ENCODE measurements at regions not wholly inside any gene's neighbourhood (a gene's known extent, or its start where the extent isn't known, plus 50 kb on each side); places are given as distances from the start of the nearest gene placed in this dataset.
"Not testable (repeated sequence)": the region's sequence is repeated elsewhere in the genome, so short reads cannot be mapped to it uniquely, and the experiment has no call there.

GRCh38 chr10:125236091-125236490, 75.7 kb upstream of the CTBP2 start:
- TF ChIP-seq CTCF (optimal IDR thresholded peaks at IDR 0.05 in 1 of 3, IDR thresholded peaks at IDR 0.05 in 1 of 3, conservative IDR thresholded peaks at IDR 0.05 in 1 of 3; ENCODE audit: extremely low read depth in 1 of 3, insufficient read depth in 2 of 3, low read length in 3 of 3) (no peak), EZH2 (IDR thresholded peaks at IDR 0.05; ENCODE audit: low read length) (no peak)
- no peak overlapping the region for H3K27ac ChIP-seq (ENCODE audit: control insufficient read depth, insufficient read depth, low read length)
- H3K4me1 ChIP-seq (ENCODE audit: control insufficient read depth, extremely low read depth, insufficient read depth, low read length), result peaks cover 32% of the 10 kb centered on the region
- no peak overlapping the region for H3K4me3 ChIP-seq (ENCODE audit: control insufficient read depth in 2 of 3, extremely low read depth in 1 of 3, insufficient read depth in 2 of 3, low read depth in 1 of 3, low read length in 3 of 3)
- dilution Hi-C loops (cut with MboI; ENCODE audit: extremely low pct_ligation_motif_present, low sequenced_read_pairs), result no loop called here
- no peaks in the 10 kb centered on the region for H4K20me1 ChIP-seq (ENCODE audit: control insufficient read depth, extremely low read depth, insufficient read depth, low read length)
- H3K27me3 ChIP-seq (ENCODE audit: control insufficient read depth, extremely low read depth, insufficient read depth, low read length), result no peaks in the 10 kb centered on the region
- no peak overlapping the region for H3K4me2 ChIP-seq (ENCODE audit: control insufficient read depth, extremely low read depth, insufficient read depth, low read depth, low read length)
- FAIRE-seq (no peak), DNase-seq (ENCODE audit: low read depth, low spot score) (no peak)
- H2AFZ ChIP-seq (ENCODE audit: control insufficient read depth, low read length), result no peak overlapping the region
- H3K79me2 ChIP-seq (ENCODE audit: control insufficient read depth, insufficient read depth, low read length), result no peaks in the 10 kb centered on the region
- H3K36me3 ChIP-seq (ENCODE audit: control insufficient read depth in 2 of 2, extremely low read depth in 1 of 2, insufficient read depth in 2 of 2, low read length in 2 of 2), result no peaks in the 10 kb centered on the region
- H3K9ac ChIP-seq (ENCODE audit: control insufficient read depth, extremely low read depth, insufficient read depth, low read length), result no peak overlapping the region
- H3K9me1 ChIP-seq (ENCODE audit: control insufficient read depth, extremely low read depth, insufficient read depth, low read length), result no peaks in the 10 kb centered on the region
- peaks cover 4% of the 10 kb centered on the region for H3K9me3 ChIP-seq (ENCODE audit: control insufficient read depth, low read depth, low read length)

- FAIRE-seq (peak; percentile 86), DNase-seq (ENCODE audit: low read depth, low spot score) (no peak)
- Histone ChIP-seq H3K4me2 (ENCODE audit: control insufficient read depth, extremely low read depth, insufficient read depth, low read depth, low read length) (no peak overlapping the region), H2AFZ (ENCODE audit: control insufficient read depth, low read length) (no peak overlapping the region), H3K9me1 (ENCODE audit: control insufficient read depth, extremely low read depth, insufficient read depth, low read length) (no peaks in the 10 kb centered on the region), H4K20me1 (ENCODE audit: control insufficient read depth, extremely low read depth, insufficient read depth, low read length) (no peaks in the 10 kb centered on the region), H3K27ac (ENCODE audit: control insufficient read depth, insufficient read depth, low read length) (no peak overlapping the region), H3K9ac (ENCODE audit: control insufficient read depth, extremely low read depth, insufficient read depth, low read length) (no peak overlapping the region), H3K9me3 (ENCODE audit: control insufficient read depth, low read depth, low read length) (peaks cover 4% of the 10 kb centered on the region), H3K4me1 (ENCODE audit: control insufficient read depth, extremely low read depth, insufficient read depth, low read length) (peaks cover 35% of the 10 kb centered on the region), H3K79me2 (ENCODE audit: control insufficient read depth, insufficient read depth, low read length) (no peaks in the 10 kb centered on the region), H3K36me3 (ENCODE audit: control insufficient read depth in 2 of 2, extremely low read depth in 1 of 2, insufficient read depth in 2 of 2, low read length in 2 of 2) (no peaks in the 10 kb centered on the region), H3K4me3 (ENCODE audit: control insufficient read depth in 2 of 3, extremely low read depth in 1 of 3, insufficient read depth in 2 of 3, low read depth in 1 of 3, low read length in 3 of 3) (no peak overlapping the region), H3K27me3 (ENCODE audit: control insufficient read depth, extremely low read depth, insufficient read depth, low read length) (no peaks in the 10 kb centered on the region)
- dilution Hi-C loops (cut with MboI; ENCODE audit: extremely low pct_ligation_motif_present, low sequenced_read_pairs), result no loop called here
- no peak for TF ChIP-seq CTCF (optimal IDR thresholded peaks at IDR 0.05 in 1 of 3, IDR thresholded peaks at IDR 0.05 in 1 of 3, conservative IDR thresholded peaks at IDR 0.05 in 1 of 3; ENCODE audit: extremely low read depth in 1 of 3, insufficient read depth in 2 of 3, low read length in 3 of 3)
- TF ChIP-seq EZH2 (IDR thresholded peaks at IDR 0.05; ENCODE audit: low read length), result no peak
Observed at GRCh38 chr10:125235093-125236069, 75.0 kb upstream of the CTBP2 start.

- H3K4me3 ChIP-seq (ENCODE audit: control insufficient read depth in 2 of 3, extremely low read depth in 1 of 3, insufficient read depth in 2 of 3, low read depth in 1 of 3, low read length in 3 of 3); FAIRE-seq; H3K9ac ChIP-seq (ENCODE audit: control insufficient read depth, extremely low read depth, insufficient read depth, low read length); H3K27ac ChIP-seq (ENCODE audit: control insufficient read depth, insufficient read depth, low read length); DNase-seq (ENCODE audit: low read depth, low spot score); H3K4me2 ChIP-seq (ENCODE audit: control insufficient read depth, extremely low read depth, insufficient read depth, low read depth, low read length); dilution Hi-C loops (cut with MboI; ENCODE audit: extremely low pct_ligation_motif_present, low sequenced_read_pairs); H3K9me1 ChIP-seq (ENCODE audit: control insufficient read depth, extremely low read depth, insufficient read depth, low read length); H4K20me1 ChIP-seq (ENCODE audit: control insufficient read depth, extremely low read depth, insufficient read depth, low read length); H3K79me2 ChIP-seq (ENCODE audit: control insufficient read depth, insufficient read depth, low read length); H3K27me3 ChIP-seq (ENCODE audit: control insufficient read depth, extremely low read depth, insufficient read depth, low read length); H3K36me3 ChIP-seq (ENCODE audit: control insufficient read depth in 2 of 2, extremely low read depth in 1 of 2, insufficient read depth in 2 of 2, low read length in 2 of 2); H3K9me3 ChIP-seq (ENCODE audit: control insufficient read depth, low read depth, low read length); H2AFZ ChIP-seq (ENCODE audit: control insufficient read depth, low read length): not testable (repeated sequence)
- peaks cover 35% of the 10 kb centered on the region for H3K4me1 ChIP-seq (ENCODE audit: control insufficient read depth, extremely low read depth, insufficient read depth, low read length)
Observed at GRCh38 chr10:125234576-125234975, 74.2 kb upstream of the CTBP2 start.

Measured in keratinocyte (primary cell).